ENCODE measurements at regions not wholly inside any gene's neighbourhood (a gene's known extent, or its start where the extent isn't known, plus 50 kb on each side); places are given as distances from the start of the nearest gene placed in this dataset.

GRCh38 chr14:53766106-53766505 is 190.5 kb downstream of the BMP4 start:
- TF ChIP-seq POLR2A (IDR thresholded peaks at IDR 0.05; ENCODE audit: low read depth, low read length) = no peak
- TF ChIP-seq POLR2AphosphoS5 (IDR thresholded peaks at IDR 0.05; ENCODE audit: low read depth, low read length) = no peak
- no peak for TF ChIP-seq POU2F2 (IDR thresholded peaks at IDR 0.05; ENCODE audit: low read depth, low read length)
